EL (cell line): ENCODE measurements at regions not wholly inside any gene's neighbourhood (a gene's known extent, or its start where the extent isn't known, plus 50 kb on each side); places are given as distances from the start of the nearest gene placed in this dataset.
"Not testable (repeated sequence)": the region's sequence is repeated elsewhere in the genome, so short reads cannot be mapped to it uniquely, and the experiment has no call there.

ENCODE experiments used
- DNase-seq: peaks from one replicate; pipeline ENCODE4 v3.0.0-alpha.2; 2016

DNA sequence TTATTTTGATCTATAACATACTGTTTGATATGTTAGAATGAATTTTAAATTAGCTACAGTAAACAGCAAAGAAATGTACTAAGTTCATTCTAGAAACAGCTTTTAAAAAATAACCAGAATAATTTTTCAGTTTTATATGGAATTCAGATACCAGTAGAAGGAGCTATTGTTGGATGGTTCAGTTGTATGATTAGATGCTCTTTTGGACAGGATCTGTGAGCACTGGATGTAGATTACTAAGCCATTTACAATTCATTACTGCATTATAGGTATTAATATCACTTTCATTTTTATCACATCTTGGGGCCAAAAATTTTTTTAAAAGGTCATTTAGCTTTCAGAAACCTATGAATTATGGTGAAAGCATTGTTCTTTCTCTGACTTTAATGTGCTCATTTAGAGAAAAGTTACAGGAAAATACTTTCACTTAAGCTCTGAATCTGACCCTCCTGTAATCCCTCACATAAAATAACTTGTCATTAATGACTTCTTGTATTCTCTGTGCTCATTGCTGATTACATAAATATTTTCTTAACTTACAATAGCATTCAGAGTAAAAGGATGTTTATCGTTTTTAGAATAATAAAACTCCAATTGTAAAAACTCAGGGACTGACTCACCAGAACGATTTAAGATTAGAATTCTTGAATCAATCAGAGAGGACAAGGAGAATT is 750.2 kb downstream of the SLC4A3 start:
- DNase-seq, result peak; percentile 9

DNA sequence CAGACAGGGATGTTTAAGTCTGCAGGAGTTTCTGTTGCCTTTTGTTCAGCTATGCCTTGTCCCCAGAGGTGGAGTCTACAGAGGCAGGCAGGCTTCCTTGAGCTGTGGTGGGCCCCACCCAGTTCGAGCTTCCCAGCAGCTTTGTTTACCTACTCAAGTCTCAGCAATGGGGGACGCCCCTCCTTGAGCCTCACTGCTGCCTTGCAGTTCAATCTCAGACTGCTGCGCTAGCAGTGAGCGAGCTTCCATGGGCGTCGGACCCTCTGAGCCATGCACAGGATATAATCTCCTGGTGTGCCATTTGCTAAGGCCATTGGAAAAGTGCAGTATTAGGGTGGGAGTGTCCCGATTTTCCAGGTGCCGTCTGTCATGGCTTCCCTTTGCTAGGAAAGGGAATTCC is 760.3 kb downstream of the SLC4A3 start:
- DNase-seq, result not testable (repeated sequence)

DNA sequence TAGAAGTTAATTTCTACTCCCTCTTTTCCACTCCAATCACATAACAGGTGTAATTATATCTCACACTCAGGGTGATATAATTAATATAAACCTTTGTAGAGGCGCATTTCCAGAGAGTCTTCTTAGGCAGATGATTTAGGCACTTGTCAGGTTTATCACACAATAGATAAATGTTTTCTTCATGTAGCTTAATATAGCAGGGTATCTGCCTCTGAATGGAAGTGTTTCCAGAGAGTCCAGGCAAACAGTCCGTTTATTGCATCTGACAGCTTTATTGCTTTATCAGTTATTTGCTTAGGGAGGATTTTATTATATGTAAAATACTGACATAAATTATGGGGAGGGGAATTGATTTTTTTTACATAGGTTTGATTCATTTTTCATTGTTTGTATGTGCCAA is 766.3 kb downstream of the SLC4A3 start:
- DNase-seq, result no peak

DNA sequence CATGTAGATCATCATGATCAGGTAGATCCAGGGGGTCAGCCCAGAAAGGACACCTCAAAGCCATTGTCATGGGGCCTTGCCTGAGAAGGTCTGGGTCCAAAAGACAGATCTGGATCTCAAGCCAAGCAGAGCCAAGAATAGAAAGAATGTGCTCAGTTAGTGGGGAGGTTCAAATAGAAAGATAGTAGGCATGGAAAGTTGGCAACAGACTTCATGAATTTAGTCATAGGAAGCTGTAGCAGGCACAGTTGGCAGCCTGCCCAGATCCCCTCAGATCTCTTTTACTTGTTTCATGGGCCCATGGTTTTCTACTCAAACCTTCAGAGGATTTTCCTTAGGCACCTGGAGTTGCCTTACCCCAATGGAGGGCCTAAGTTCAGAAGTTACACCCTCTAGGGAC is 767.0 kb downstream of the SLC4A3 start:
- DNase-seq, result peak; percentile 77

DNA sequence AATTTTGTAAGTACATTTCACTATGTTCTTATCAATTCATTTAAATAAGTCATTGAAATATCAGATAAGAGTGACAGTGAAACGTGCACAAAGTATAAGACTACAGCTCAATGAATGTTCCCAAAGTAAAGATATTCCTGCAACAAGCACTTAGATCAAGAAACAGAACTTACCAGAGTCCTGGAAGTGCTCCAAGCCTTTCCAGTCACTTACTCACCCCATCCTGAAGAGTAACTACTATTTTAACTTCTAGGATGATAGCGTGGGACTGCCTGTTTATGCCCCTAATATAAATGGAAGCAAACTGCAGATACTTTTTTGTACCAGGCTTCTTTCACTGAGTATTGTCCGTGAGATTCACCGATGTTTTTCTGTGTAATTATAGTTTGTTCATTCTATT is 768.9 kb downstream of the SLC4A3 start:
- DNase-seq, result peak; percentile 54

DNA sequence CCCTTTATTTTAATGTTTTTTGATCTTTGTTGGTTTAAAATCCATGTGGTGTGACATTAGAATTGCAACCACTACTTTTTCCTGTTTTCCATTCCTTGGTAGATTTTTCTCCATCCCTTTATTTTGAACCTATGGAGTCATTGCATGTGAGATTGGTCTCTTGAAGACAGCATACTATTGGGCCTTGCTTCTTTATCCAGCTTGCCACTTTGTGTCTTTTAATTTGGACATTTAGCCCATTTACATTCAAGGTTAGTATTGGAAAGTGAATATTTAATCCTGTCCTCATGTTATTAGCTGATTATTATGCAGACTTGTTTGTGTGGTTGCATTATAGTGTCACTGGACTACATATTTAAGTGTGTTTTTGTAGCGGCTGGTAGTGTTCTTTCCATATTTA is 782.9 kb downstream of the SLC4A3 start:
- DNase-seq, result no peak

DNA sequence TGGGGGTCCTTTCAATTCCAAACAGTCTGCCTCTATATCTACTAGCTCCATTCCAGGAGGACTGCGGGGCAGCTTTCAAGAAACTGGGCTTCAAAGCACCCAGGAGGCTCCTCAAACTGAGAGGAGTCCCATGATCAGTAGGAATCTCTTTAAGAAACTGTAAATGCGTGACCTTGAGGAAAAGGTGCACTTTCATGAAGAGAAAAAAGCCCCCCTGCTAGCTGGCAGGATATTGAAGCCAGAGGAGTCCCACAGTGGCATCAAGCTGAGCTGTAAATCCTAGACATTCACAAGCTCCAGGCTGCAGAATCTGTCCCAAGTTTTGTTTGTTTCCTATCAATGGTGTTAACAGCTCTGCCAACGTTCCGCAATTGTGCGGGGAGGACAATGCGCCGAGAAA is 790.1 kb downstream of the SLC4A3 start:
- no peak for DNase-seq

DNA sequence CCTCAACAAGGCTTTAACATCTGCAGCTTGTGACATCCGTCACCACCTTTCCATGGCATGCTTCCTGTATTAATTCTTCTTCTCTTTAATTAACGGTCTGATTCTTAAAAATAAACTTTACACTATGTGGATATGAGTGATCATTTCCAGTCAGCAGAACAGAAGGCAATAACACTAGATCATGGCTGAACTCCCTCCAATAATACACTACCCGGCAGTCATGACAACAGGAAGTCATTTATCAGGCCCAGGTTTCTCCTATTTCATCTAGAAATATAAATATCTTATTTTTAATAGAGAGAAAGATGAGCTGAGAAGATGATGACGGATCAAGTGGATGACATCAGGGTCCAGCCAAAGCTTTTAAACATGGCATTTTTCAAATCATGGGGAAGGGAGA is 792.2 kb downstream of the SLC4A3 start:
- DNase-seq, result no peak

DNA sequence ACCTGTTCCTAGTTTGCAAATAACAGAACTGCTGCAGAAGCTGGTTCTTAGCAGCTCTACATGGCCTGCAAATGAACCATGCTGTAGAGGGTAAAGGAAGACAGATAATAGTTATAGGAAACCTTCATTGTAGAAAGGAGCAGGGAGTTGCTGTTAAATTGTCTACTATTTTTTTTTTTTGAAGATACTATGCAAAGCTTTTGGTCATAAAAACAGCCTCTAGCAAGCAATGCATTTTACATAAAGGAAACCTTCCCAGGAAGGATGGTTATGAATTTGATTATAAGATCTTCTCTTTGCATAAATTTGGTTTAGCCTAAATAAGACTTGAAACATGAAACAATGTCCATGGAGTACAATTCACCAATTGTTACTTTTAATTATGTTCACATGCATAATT is 793.4 kb downstream of the SLC4A3 start:
- no peak for DNase-seq

DNA sequence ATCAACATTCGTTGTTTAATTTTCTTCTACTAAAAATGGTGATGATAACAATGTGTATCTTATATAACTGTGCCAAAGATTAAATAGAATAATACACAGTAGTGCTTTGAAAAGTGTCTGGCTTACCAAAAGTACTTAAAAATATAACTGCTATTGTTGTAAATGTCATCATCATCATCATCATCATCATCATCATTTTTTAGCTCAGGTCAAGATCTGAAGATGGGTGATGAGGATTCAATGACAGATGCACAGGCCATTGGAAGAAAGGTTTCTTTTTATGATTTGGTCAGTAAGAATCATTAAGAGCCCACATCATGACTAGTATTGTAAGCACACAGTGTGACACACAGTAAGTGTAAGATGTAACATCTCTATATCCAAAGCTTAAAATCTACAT is 795.2 kb downstream of the SLC4A3 start:
- DNase-seq, result no peak

DNA sequence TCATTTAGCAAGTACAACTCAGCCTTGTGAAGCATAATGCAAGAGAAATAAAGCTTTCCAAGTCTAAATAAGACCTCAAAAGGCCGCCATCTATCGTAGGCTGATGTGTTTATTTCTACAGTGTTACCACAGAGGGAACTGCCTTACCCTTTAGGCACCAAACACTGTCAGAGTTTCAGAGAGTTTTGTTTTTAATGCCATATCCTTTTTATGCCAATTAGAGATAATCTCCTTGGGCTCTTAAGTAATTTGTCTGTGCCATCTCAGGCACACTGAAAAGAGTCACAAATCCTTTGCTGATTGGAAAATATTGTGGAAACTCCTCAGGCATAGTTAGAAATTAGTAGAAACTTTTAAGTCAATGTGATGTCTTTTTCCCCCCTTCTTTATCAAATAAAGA is 797.1 kb downstream of the SLC4A3 start:
- no peak for DNase-seq

DNA sequence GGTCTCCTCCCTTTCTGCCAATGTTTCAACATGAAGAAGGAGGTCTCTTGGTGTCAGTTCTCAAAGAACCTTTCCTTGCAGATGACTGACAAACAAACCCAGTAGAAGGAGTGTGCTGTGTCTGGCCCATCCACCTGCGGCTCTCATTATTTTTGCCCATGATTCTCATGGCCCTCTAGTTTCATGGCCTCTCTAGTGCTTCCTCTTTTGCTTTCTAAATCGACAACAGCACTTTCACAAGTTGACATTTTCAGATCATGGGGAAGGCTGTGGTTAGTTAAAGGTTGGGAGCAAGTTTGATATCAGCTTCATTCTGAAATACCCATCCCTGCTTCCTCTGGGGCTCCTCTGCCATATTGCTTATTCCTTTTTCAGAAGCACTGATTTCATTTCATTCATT is 805.2 kb downstream of the SLC4A3 start:
- no peak for DNase-seq

DNA sequence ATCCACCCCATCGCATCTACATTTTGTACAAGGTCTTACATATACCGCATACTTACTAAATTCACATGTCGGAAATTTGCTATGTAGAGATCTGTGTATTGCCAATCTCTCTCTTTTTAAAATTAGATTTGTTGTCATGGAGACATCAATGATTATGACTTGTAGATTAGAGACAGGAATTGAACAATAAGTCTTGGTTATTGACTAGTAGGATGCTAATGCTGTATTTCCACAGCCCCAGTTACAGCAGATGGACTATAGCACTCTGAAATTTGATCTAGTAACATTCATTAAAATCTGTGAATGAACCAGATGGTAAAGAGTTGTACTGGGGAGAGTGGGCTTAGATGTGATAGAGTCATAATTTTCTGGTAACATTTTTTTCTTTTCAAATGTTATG is 805.7 kb downstream of the SLC4A3 start:
- DNase-seq, result no peak

DNA sequence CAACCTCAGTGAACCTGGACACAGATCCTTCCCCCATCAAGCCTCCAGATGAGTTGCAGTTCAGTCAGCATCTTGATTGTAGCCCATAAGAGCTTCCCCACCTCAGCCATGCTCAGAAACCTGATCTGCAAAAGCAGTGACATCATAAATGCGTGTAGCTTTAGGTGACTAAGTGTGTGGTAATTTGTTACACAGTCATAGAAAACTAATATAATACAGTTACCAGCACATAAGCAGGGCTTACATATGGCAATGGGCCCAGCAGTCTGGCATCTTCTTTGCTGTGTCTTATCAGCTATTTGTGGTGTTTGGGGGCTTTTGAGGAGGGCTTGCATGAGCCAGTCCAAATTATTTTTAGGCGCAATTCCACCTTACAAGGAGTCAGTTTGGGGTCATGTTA is 807.0 kb downstream of the SLC4A3 start:
- peak; percentile 71 for DNase-seq

DNA sequence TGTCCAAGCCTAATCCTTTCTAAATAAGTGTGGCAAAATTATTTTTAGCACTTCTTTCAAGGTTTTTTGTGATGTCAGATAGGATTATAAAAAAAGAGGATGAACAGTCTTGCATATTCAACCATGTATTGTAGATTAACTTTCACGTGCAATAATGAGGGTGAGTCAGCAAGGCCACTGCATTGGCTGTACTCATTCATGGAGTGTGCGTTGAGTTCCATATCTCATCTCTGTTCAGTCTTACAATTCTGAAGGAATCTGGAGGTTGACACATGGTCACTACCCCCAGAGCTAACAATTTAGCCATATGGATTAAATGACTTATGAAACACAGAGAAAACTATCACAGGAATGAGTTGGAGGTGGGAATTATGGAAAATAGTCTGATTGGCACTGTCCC is 810.5 kb downstream of the SLC4A3 start:
- no peak for DNase-seq

DNA sequence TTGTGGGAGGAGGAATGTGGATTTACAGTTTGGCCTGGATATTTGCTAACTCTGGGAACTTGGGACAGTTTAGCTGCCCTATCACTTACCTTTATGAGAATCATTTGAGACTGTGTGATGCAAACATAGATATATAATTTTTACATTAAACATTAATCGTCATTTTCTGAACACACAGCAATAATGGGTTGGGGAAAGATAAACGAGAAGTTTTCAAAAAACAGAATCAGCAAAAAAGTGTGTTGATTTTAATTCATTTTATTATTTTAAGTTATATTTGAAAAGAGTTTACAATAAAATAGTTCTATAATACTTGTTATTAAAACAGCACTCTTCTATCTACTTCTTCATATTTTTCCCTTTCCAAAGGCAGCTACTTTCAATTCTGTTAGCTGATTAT is 813.3 kb downstream of the SLC4A3 start:
- no peak for DNase-seq

DNA sequence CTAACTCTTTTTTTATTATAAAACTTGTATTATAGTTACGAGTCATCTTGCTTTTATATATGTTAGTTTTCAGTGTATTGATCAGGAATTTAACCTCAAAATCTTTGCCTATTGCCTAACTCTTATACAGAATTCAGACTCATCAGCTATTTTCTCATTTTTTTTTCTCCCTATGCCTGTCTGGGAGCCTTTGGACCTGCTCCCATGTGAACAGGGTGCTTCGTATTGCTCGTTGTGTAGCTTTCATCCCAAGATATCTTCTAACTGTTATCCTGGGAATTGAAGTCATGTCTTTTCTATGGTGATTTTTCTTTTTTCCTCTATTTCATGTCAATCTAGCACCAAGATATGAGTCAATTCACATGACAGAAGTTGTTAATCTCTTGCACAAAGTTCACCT is 814.0 kb downstream of the SLC4A3 start:
- no peak for DNase-seq

DNA sequence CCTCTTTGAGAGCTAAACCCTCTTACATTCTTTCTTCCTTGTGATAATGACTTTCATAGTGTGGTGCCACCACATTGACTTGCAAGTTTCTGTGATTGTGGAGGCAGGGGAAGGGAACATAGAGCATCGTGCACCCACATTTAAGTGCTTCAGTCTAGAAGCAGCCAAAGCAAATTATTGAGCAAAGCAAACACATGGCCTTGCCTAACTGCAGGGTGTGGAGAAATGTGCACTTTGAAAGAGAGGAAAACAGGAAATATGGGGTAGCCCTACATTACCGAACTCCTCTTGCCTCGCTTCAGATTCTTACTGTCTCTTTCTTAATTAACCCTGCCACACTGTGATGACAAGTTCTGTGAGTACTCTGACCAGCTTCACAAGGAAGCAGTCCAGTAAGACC is 814.6 kb downstream of the SLC4A3 start:
- no peak for DNase-seq

DNA sequence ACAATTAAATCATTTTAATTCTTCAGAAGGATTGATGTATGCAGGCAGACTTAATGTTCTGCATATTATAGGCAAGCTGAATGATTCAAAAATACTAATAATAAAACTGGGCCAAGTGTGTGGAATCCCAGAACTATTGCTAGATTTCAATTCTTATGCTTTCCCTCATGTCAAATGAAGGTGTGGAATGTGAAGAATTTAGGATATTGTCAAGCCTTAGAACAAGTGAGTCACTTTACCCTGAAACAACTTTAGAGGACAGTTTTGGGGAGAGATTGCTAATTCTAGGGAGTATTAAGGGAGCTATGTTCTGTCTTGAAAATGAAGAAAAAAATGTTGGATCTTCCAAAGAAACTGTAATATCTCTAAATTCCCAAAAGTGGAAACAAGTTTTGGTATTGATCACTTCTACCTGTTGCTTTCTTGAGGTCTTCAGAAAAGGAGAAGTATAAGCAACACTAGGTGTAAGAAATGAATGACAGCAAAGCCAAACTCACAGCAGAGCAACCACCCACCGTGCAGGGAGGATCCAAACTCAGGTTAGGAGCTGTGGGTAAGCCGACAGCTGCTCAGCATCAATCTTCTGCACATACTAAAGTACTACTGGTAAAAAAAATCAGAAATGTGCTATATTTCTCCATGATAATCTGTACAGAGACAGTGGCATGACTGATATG is 818.1 kb downstream of the SLC4A3 start:
- peak; percentile 71 for DNase-seq

DNA sequence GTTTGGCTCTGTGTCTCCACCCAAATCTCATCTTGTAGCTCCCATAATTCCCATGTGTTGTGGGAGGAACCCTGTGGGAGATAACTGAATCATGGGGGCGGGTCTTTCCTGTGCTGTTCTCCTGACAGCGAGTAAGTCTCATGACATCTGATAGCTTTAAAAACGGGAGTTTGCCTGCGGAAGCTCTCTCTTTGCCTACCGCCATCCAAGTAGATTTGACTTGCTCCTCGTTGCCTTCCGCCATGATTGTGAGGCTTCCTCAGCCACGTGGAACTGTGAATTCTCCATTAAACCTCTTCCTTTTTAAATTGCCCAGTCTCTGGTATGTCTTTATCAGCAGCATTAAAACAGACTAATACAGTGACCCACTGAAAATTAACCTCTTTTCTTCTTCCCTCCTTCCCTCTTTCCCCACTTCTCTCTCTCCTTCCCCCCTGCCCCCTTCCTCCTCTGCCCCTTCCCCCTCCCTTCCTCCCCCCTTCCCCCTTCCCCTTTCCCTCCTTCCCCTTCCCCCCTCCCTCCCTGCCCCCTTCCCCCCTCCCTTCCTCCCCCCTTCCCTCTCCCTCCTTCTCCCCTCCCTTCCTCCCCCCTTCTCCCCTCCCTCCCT is 818.8 kb downstream of the SLC4A3 start:
- DNase-seq, result no peak

DNA sequence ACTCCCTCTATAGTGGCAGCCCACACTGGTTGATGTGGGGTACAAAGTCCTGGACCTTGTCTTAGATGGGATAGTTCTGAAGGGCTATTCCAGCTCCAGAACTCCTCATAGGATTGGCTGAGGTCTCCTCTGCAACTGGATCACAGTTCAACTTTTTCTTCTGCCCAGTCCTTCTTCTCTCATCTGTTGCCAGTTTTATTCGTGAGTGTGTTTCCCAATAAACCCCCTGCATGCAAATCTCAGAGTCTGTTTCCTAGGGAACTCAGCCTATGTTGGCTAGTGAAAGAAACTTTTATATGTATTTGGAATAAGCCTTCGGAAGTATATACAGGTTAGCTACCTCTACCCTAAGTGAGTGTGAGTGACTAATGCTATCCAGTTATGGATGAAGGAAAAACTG is 823.4 kb downstream of the SLC4A3 start:
- no peak for DNase-seq

DNA sequence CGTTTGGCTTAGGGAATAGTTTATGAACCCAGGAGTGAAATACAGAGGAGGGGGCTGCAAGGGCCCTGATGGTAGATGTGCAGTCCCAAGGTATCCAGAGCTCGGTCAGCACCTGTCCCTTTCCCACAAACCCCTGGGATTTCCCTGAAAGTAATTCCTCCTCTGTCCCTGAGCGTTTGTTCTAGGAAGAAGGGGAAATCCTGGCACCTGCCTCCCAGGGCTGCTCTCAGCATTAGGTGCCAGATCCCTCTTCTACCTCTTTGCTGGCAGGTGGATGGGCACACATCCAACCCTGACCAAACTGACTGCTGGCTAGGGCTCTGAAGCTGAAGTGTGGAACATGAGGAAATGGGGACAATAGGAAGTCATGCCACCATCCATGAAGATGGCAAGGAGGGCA is 824.0 kb downstream of the SLC4A3 start:
- DNase-seq, result no peak

DNA sequence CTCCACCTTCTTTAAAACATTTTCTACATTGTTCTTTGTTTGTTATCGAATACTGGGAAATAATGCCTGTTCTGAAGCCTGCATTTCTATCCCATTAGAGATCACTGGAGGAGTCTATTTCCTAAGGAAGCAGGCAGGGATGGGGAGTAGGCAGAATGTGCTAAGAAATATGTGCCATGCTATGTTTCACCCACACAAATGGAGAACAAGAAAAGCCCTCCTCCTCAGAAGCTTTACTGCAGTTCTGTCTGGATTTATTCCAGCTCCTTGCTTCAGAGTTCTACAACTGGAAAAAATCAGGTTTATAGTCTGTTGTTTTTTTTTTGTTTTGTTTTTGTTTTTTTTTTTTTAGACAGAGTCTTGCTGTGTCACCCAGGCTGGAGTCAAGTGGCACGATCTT is 825.1 kb downstream of the SLC4A3 start:
- no peak for DNase-seq

DNA sequence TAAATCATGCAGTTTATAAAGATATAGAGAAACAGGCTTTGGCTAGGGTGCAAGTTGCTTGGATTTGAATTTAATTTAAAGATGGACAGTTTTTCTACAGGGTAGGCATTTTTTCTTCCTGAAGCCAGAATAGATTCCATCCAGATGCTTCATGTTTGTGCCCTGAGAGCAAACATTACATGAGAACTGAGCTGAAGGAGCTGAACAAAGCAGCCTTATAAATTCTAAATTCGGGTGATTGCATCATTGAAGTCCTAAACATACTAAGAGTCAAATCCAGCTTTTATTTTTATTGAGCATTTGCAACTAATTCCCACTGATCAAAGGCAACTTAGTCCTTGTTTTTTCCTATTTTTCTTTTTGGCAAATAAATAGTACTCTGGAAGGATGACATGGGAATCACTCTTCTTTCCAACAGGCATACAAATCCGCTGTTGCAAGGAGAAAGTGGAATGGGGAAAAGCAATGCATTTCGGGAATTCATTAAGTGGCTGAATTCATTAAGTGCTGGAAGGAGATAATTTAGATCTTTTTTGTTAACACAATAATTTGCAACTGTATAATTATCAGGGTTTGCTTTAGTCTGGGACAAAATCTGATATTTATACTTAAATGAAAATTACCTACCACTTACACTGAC is 828.0 kb downstream of the SLC4A3 start:
- peak; percentile 22 for DNase-seq
